ENCODE measurements at regions not wholly inside any gene's neighbourhood (a gene's known extent, or its start where the extent isn't known, plus 50 kb on each side); places are given as distances from the start of the nearest gene placed in this dataset.

DNA sequence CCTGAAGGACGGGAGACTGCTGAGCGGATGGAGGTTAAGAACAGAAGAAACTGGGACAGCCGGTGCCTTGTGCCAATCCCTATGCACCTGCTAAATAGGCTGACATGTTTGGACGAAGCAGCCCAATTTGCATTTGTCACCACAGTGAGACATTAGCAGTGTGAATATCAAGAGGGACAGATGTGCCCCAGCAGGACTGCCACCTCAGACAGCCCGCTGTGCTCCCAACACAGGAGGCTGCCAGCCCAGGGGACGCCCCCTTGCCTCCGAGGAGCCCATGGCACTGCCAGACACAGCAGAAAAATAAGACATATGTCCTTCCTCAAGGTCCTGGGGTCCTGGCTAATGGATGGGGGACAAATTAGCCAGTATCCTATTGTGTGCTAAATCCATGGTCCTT, 306.7 kb upstream of the POU3F3 start:
- no peak overlapping the region for H3K4me3 ChIP-seq (ENCODE audit: extremely low read depth in 1 of 4, insufficient read depth in 2 of 4, low read depth in 3 of 4, low read length in 4 of 4)
- H3K27me3 ChIP-seq (replicated peaks in 1 of 4; ENCODE audit: control insufficient read depth in 3 of 4, extremely low read depth in 1 of 4, insufficient read depth in 3 of 4, low read length in 3 of 4) = no peaks in the 10 kb centered on the region
- H2BK12ac ChIP-seq (ENCODE audit: low read depth, low read length) = no peak overlapping the region
- FAIRE-seq (no peak), DNase-seq (ENCODE audit: low read depth in 1 of 2, low spot score in 2 of 2) (no peak)
- H3K18ac ChIP-seq (ENCODE audit: extremely low read depth, low read length) = no peak overlapping the region
- H3K36me3 ChIP-seq (ENCODE audit: control insufficient read depth in 2 of 4, insufficient read depth in 4 of 4, low read length in 3 of 4) = no peaks in the 10 kb centered on the region
- CTCF ChIA-PET (ENCODE audit: partially characterized antibody) = no interaction called here
- no peak overlapping the region for H4K8ac ChIP-seq (ENCODE audit: extremely low read depth, insufficient read depth, low read length)
- 86% methylated on average over 7 of the region's 7 CpGs; no CpG with 5 or more reads in 1 of the 2 experiments for WGBS, 2 experiments (ENCODE audit: extremely low coverage in 1 of 2, insufficient coverage in 1 of 2, insufficient read length in 1 of 2, insufficient replicate concordance in 2 of 2, low coverage in 1 of 2, low lambda C conversion rate in 2 of 2, missing lambda C conversion rate in 1 of 2)
- POLR2A ChIA-PET (ENCODE audit: partially characterized antibody) = no interaction called here
- H2BK120ac ChIP-seq (replicated peaks; ENCODE audit: low read depth, low read length) = no peak overlapping the region
- no peaks in the 10 kb centered on the region for H3K4me1 ChIP-seq (replicated peaks in 1 of 4; ENCODE audit: control insufficient read depth in 3 of 4, insufficient read depth in 4 of 4, low read length in 3 of 4)
- H4K5ac ChIP-seq (ENCODE audit: insufficient read length, low read depth, low read length) = no peak overlapping the region
- H3K23me2 ChIP-seq (ENCODE audit: low read depth, low read length) = no peaks in the 10 kb centered on the region
- no peaks in the 10 kb centered on the region for H3K79me2 ChIP-seq (ENCODE audit: control insufficient read depth in 1 of 2, insufficient read depth in 2 of 2, low read length in 2 of 2)
- no peak overlapping the region for H4K91ac ChIP-seq (replicated peaks; ENCODE audit: insufficient read length, low read length)
- H2BK15ac ChIP-seq (ENCODE audit: low read length) = no peak overlapping the region
- no peak overlapping the region for H2BK5ac ChIP-seq (ENCODE audit: low read depth, low read length)
- peak overlapping the region in 1 of 4 experiments; percentile 22; a peak in 1 of 7 replicates for H3K9ac ChIP-seq (replicated peaks in 1 of 4; ENCODE audit: extremely low read depth in 1 of 4, low read depth in 3 of 4, low read length in 3 of 4)
- no peak overlapping the region for H2BK20ac ChIP-seq (ENCODE audit: low read length)
- H4K20me1 ChIP-seq (replicated peaks in 1 of 2; ENCODE audit: control insufficient read depth in 1 of 2, insufficient read depth in 2 of 2, low read length in 2 of 2) = no peaks in the 10 kb centered on the region
- no peak overlapping the region for H3K4me2 ChIP-seq (ENCODE audit: insufficient read depth in 1 of 2, low read depth in 2 of 2, low read length in 2 of 2)
- H3K9me3 ChIP-seq (ENCODE audit: insufficient read depth in 2 of 2, low read depth in 1 of 2, low read length in 1 of 2) = no peaks in the 10 kb centered on the region
- H3K4ac ChIP-seq (replicated peaks; ENCODE audit: insufficient read length, low read depth, low read length) = no peak overlapping the region
- no peak overlapping the region for H3K23ac ChIP-seq (ENCODE audit: insufficient read length)
- H2AK5ac ChIP-seq (ENCODE audit: low read depth, low read length) = no peak overlapping the region
- no peaks in the 10 kb centered on the region for H3K79me1 ChIP-seq (ENCODE audit: low read depth, low read length)
- no peak overlapping the region for H2AFZ ChIP-seq (ENCODE audit: low read length)
- no peak overlapping the region for H3K14ac ChIP-seq (ENCODE audit: insufficient read length)
- H3K56ac ChIP-seq (replicated peaks; ENCODE audit: insufficient read length, low read depth, low read length) = no peak overlapping the region
- H3K27ac ChIP-seq (ENCODE audit: low read depth, low read length) = no peak overlapping the region
- TF ChIP-seq NANOG (IDR thresholded peaks at IDR 0.05; ENCODE audit: insufficient read depth, low read depth, low read length, poor library complexity, severe bottlenecking) (no peak), BCL11A (IDR thresholded peaks at IDR 0.05; ENCODE audit: low read depth in 2 of 2, low read length in 2 of 2) (no peak), ZNF274 (IDR thresholded peaks at IDR 0.05; ENCODE audit: borderline replicate concordance, extremely low read depth, low read length) (no peak), EP300 (IDR thresholded peaks at IDR 0.05; ENCODE audit: borderline replicate concordance in 1 of 2, low read depth in 2 of 2, low read length in 2 of 2) (no peak), POU5F1 (IDR thresholded peaks at IDR 0.05; ENCODE audit: low read depth, low read length) (no peak), JUN (IDR thresholded peaks at IDR 0.05; ENCODE audit: low read depth, low read length) (no peak), KDM1A (IDR thresholded peaks at IDR 0.05; ENCODE audit: borderline replicate concordance, low read length) (no peak), KDM4A (IDR thresholded peaks at IDR 0.05; ENCODE audit: low read depth, low read length, severe bottlenecking) (no peak), CEBPB (IDR thresholded peaks at IDR 0.05; ENCODE audit: low read depth, low read length) (no peak), FOSL1 (IDR thresholded peaks at IDR 0.05; ENCODE audit: insufficient read depth, low read depth, low read length) (no peak), SP2 (IDR thresholded peaks at IDR 0.05; ENCODE audit: low read length) (no peak), SP1 (IDR thresholded peaks at IDR 0.05; ENCODE audit: low read depth, low read length) (no peak), JUND (IDR thresholded peaks at IDR 0.05; ENCODE audit: low read length) (no peak), RXRA (IDR thresholded peaks at IDR 0.05; ENCODE audit: insufficient read depth, low read depth, low read length) (no peak)
- TF ChIP-seq, protein P1, sequence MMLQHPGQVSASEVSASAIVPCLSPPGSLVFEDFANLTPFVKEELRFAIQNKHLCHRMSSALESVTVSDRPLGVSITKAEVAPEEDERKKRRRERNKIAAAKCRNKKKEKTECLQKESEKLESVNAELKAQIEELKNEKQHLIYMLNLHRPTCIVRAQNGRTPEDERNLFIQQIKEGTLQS (IDR thresholded peaks at IDR 0.05; ENCODE audit: insufficient read depth, low read depth, low read length) = no peak

Measured in H1 (cell line).